GM19328 (cell line): ENCODE measurements at regions not wholly inside any gene's neighbourhood (a gene's known extent, or its start where the extent isn't known, plus 50 kb on each side); places are given as distances from the start of the nearest gene placed in this dataset.

ENCODE experiments used
- ATAC-seq: cut with Tn5 transposase; IDR thresholded peaks from one replicate; pipeline ENCODE4 v1.9.1; 2021; ENCODE audit warnings: mild to moderate bottlenecking, moderate library complexity; ENCODE audit not compliant: unreplicated experiment

- ATAC-seq: no peak
Observed at GRCh38 chr17:27390540-27390939, 65.7 kb upstream of the KSR1 start.

GRCh38 chr17:27391427-27391826 lies 64.8 kb upstream of the KSR1 start:
- ATAC-seq: no peak

GRCh38 chr17:27396045-27396444 lies 60.2 kb upstream of the KSR1 start:
- ATAC-seq: no peak

- no peak for ATAC-seq
Observed at GRCh38 chr17:27396941-27397340, 59.3 kb upstream of the KSR1 start.

- ATAC-seq: no peak
Observed at GRCh38 chr17:27398691-27399090, 57.6 kb upstream of the KSR1 start.

DNA sequence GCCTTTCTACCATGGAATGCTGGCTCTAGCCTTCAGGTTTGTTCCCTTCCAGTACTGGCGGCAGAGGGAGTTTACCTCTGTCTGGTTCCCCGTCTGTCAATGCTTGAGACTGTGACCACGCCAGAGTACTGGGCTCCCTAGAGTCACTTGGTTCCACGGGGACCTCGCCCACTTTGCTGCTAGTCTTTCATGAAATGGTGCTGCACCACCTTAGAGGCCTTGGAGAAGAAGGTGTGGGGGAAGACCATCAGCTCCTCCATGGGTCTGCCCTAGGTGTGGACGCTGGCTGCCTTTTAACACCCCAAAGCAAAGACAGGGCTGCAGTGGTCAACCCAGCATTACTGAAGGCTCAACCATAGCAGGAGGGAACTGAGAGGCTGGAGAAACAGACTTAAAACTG lies 55.3 kb upstream of the KSR1 start:
- no peak for ATAC-seq

- ATAC-seq: no peak
Observed at GRCh38 chr17:27402943-27403342, 53.3 kb upstream of the KSR1 start.

DNA sequence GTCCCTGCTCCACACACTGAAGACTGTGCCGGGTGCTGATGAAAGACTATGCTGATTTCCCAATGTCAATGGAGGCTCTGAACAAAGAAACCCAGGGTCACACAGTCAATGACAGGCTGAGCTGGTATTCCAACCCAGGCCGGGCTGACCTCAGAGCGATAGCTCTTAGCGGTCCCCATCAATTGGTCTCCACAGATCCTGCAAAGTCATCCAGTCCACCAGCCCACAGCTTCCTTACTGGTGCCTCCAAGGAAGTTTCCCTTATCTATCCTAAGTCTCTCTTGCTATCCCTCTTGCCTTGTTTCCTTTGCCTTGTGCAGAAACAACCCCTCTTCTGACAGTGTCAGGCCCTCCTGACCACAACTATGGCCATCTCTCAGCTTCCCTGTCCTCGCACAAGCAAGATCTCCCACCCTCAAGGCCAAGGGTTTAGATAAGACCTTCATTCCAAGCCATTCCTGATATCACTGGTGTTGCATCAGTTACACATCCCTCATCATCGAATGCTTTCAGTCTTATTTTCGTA lies 52.7 kb upstream of the KSR1 start:
- ATAC-seq: no peak

GRCh38 chr17:27404676-27405075 lies 51.6 kb upstream of the KSR1 start:
- no peak for ATAC-seq
